CD1c-positive myeloid dendritic cell (primary cell): ENCODE measurements at regions not wholly inside any gene's neighbourhood (a gene's known extent, or its start where the extent isn't known, plus 50 kb on each side); places are given as distances from the start of the nearest gene placed in this dataset.

Experiments used
- DNase-seq: peaks from one replicate; pipeline ENCODE4 v3.0.0-alpha.2; 2016; ENCODE audit errors: extremely low spot score

GRCh38 chr6:101212640-101213039 is 180.9 kb upstream of the GRIK2 start:
- DNase-seq = no peak

- DNase-seq = no peak
These were observed 171.5 kb upstream of the GRIK2 start for GRCh38 chr6:101222007-101222406.

- no peak for DNase-seq
These were observed 168.8 kb upstream of the GRIK2 start for GRCh38 chr6:101224751-101225150.

GRCh38 chr6:101226677-101227135 is 166.8 kb upstream of the GRIK2 start:
- no peak for DNase-seq

GRCh38 chr6:101230866-101231265 is 162.6 kb upstream of the GRIK2 start:
- no peak for DNase-seq

- DNase-seq = no peak
These were observed 161.8 kb upstream of the GRIK2 start for GRCh38 chr6:101231606-101232235.

GRCh38 chr6:101232961-101233360 is 160.5 kb upstream of the GRIK2 start:
- DNase-seq = no peak

GRCh38 chr6:101236709-101237108 is 156.8 kb upstream of the GRIK2 start:
- DNase-seq = no peak

GRCh38 chr6:101241442-101241841 is 152.1 kb upstream of the GRIK2 start:
- no peak for DNase-seq

- no peak for DNase-seq
These were observed 144.0 kb upstream of the GRIK2 start for GRCh38 chr6:101249470-101249869.

GRCh38 chr6:101257163-101257562 is 136.3 kb upstream of the GRIK2 start:
- DNase-seq = no peak

GRCh38 chr6:101259505-101259904 is 134.0 kb upstream of the GRIK2 start:
- no peak for DNase-seq

- no peak for DNase-seq
These were observed 129.9 kb upstream of the GRIK2 start for GRCh38 chr6:101263596-101263995.

GRCh38 chr6:101266063-101266462 is 127.4 kb upstream of the GRIK2 start:
- no peak for DNase-seq

- DNase-seq = no peak
These were observed 125.0 kb upstream of the GRIK2 start for GRCh38 chr6:101268541-101268940.

GRCh38 chr6:101275251-101275650 is 118.3 kb upstream of the GRIK2 start:
- DNase-seq = no peak

GRCh38 chr6:101276066-101276465 is 117.4 kb upstream of the GRIK2 start:
- no peak for DNase-seq

- DNase-seq = no peak
These were observed 114.1 kb upstream of the GRIK2 start for GRCh38 chr6:101279410-101279809.

GRCh38 chr6:101281266-101281665 is 112.2 kb upstream of the GRIK2 start:
- DNase-seq = no peak

GRCh38 chr6:101284131-101284530 is 109.4 kb upstream of the GRIK2 start:
- DNase-seq = no peak

GRCh38 chr6:101286146-101286545 is 107.4 kb upstream of the GRIK2 start:
- no peak for DNase-seq

- DNase-seq = no peak
These were observed 103.2 kb upstream of the GRIK2 start for GRCh38 chr6:101290346-101290745.

- no peak for DNase-seq
These were observed 99.4 kb upstream of the GRIK2 start for GRCh38 chr6:101294051-101294638.

- DNase-seq = no peak
These were observed 98.8 kb upstream of the GRIK2 start for GRCh38 chr6:101294676-101295075.
